UCSD-AML1 (cell line): ENCODE measurements at regions not wholly inside any gene's neighbourhood (a gene's known extent, or its start where the extent isn't known, plus 50 kb on each side); places are given as distances from the start of the nearest gene placed in this dataset.

Experiments
- DNase-seq: peaks from one replicate; lab custom pipeline; 2025; ENCODE audit not compliant: unreplicated experiment; lab: John Stamatoyannopoulos, UW

DNA sequence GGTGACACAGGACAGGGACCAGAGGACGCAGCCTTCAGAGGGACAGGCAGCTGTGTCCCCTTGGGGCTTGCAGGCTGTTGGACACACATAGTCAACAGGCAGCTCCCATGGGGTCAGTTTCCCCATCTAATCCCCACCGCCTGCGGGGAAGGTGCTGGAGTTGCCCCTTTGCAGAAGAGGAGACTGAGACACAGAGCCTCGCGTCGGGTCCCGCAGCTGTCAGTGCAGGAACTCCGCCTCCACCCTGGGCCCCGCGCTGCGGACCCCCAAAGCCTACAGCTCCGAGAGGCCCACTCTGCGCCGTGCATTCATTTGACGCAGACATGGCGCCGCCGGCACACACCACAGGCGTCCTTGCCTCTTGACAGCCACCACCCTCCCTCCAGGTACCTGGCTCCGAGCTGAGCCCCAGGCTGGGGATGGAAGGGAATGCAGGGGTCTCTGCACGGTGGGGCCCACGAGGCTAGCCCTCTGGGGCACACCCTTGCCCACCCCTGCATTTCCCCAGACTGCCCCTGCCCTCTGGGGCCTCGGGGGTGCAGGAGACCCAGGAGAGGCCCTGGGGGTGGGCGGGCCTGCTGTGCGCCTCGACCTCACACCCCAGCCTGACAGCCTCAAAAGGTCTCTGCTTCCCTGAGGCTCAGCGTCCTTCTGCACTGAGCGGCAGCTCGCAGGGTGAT lies 88.5 kb upstream of the ACTRT2 start:
- no peak for DNase-seq

DNA sequence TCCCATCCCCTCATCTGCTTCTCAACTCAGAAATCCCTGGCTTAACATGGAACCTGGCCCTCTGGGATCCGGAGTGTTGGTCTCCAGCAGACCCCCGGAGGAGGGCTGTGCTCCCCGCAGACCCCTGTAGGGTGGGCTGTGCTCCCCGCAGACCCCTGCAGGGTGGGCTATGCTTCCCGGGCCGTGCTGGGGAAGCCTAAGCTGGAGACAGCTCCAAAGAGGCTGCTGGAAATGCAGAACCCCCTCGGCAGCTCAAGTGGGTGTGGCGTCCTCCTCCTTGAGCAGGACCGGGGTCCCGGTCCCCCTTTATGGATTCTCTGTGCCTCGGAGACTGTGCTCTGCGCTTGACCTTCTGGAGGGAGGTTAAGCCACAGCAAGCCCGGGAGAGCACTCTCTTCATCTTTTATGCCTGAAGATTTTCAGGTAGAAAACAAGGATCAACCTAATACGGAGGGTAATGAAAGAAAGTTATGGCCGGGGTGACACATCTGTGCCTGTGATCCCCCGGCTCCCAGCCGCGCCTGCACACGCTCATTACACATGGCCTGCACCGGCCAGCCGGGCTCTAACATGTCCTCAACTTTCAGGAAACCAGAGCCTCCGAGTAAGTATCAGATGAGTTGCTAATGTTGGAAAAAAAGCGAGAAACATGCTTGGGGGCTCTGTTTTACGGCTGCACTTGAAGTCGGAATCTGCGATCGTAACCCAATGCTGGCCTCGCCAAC lies 87.7 kb upstream of the ACTRT2 start:
- DNase-seq: no peak

DNA sequence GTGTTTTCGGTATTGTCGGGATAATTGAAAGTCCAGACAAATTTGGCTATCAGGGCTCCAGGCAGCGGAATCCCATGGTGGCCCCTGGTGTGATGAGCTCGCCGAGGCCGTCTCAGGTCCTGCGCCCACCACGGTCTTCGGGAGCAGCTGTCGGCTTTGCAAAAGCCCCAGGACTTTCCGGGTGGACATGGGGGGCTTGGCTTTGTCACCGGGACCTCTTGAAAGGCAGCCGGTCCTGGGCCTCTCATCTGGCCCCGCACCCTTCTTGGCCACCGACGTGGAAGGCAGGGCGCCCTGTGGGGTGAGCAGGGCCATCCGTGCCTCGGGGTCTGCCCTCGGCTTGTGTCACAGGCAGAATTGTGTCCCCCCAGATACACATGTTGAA lies 87.1 kb upstream of the ACTRT2 start:
- DNase-seq: no peak

DNA sequence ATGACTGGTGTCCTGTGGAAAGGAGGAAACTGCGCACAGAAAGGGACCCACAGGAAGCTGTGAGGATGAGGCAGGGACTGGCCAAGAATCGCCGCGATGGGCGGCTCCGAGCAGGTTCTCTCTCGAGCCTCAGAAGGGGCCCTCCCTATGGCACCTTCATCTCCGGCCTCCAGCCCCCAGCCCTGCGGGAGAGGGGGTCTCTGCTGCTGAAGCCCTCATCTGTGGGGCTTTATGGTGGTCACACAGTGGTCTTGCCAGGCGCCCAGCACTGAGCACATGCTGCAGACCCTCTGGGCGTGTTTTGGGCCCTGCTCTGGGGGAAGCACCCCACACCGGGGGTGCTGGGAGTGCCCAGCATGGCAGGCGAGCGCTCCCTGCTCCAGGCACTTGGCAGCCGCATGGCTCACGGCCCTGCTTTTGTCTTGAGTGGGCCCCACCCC lies 86.6 kb upstream of the ACTRT2 start:
- DNase-seq: no peak

DNA sequence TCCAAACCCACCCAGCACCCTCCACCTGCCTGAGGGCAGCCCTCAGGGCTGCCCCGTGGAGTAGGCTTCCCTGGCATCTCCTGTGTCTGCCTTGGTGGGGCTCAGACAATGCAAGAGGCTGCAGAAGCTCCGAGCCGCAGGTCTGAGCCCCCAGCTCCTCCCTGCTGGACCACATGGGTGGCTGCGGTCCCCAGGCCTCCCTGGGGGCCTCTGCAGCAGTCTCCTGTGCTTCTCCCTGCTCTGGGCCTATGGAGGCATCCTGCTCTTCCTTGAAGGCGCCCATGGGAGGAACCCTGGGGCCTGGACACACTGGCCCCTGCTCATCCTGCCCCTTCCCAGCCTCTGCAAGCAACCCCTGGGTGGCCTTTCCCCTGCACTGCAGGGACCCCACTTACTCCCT lies 86.1 kb upstream of the ACTRT2 start:
- DNase-seq: no peak

DNA sequence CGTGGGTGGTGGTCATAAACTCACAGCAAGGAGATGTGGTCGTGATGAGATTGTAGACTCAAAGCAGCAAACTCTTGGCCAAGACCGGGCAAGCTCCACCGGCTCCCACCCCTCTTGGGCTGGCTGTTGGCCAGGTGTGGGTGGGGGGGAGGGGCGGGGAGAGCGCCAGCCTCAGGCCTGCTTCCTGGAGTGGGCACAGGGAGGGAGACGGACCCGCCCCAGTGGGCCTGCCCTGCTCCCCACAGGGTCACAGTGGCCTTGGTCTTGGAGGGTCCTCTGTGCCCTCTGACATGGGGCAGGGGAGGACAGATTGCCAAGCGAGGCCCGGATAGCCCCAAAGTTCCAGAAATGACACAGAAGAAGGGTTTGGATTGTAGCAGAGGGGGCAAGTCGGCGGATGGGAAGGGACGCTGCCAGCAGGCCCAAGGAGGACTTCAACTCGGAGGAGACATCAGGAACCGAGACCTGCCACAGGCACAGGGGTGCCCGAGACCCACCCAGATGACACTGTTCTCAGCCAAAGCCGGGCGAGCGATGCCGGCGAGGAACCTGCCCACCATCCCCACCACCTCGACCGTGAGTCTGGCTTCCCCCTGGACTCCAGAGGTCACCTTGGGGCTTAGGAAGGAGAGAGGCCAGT lies 85.4 kb upstream of the ACTRT2 start:
- DNase-seq: no peak

DNA sequence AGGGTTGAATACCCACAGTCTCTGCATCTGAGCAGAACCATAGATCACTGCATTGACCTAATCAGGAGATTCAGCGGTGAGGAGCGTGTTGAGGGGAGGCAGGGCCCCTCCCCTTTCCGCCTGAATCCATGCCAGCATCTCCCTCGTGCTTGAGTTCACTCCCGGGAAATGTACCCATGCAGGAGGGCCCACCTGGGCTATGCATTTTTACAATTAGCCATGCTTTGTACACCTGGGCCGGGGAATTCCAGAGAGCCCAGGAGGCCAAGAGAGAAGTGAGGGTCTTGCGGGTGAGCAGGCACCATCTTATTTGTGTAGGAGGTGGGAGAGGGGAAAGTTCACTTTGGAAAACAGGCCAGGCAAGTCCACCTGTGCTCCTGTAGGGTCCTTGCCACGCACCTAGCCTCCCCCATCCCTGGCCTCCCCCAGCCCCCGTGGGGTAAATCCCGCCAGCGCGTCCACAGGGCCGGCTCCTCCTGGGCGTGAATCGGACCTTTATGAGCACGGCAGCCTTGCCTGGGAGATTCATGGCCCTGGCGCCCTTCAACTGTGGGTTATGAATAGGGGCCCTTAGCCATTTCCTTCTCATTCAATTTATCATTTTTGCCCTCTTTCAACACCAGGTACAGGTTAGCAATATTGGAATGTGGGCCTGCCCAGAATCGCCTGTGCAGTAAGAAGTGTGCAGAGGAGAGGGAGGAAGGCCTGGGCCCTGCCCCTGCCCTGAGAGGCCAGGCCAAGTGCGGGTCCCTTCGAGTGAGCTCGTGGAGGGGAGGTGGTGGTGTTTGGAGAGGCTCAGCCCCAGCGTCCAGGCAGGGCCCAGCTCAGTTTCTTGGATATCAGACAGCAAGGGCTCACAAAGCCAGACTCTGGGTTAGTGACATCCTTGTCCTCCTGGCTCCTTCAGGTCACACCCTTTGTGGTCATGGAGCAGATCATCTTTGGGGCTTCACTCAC lies 84.4 kb upstream of the ACTRT2 start:
- no peak for DNase-seq

DNA sequence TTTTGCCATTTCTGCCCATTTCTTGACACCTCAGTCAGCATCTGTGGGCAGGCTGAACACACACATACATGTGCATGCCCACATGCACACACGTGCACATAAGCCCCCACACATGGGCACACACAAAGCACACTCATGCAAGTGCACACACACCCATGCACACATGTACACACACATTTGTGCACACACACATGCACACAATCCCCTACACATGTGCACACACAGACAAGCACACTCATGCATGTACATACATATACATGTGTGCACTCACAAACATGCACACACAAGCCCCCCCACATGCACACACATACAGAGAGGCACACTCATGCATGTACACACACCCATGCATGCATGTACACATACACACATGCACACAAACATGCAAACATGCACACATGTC lies 83.5 kb upstream of the ACTRT2 start:
- no peak for DNase-seq

DNA sequence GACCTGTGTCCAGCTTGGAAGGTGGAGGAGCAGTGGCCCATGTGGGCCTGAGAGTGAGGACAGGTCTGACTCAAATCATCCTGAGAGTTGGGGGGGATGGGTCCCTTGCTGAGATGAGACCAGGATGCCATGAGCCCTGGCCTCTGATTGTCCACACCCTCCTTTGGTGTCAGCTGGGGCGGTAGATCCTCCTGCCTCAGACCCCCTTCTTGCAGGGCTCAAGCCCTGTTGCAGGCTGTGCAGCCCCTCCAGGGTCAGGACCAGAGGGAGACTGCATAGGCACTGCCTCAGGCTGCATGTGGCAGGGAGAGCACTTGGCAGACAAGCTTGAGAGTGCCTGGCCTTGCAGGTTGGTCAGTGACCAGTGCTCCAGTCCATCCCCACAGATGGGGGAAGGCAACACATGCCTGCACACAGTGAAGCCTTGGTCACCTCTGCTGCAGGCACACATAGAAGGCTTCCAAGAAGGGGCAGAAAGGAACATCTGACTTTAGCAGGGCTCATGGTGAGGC lies 82.2 kb upstream of the ACTRT2 start:
- no peak for DNase-seq

DNA sequence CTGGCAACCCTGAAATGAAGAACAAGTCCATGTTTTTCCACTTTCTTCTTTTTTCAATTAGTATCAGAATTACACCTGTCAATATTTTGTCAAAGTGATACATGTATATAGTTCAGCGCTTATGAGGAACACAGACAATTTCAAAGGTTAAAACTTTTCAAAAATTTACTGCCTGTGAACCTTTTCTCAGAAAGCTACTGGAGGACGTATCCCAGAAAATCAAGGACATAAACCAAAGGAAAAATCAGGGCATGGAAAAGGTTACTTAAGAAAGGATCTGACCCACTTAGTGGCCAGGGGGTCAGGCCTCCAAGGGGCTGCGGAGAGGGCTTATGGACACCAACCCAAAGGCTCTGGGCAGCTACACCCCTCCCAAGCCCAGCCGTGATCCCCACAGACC lies 81.1 kb upstream of the ACTRT2 start:
- DNase-seq: no peak

DNA sequence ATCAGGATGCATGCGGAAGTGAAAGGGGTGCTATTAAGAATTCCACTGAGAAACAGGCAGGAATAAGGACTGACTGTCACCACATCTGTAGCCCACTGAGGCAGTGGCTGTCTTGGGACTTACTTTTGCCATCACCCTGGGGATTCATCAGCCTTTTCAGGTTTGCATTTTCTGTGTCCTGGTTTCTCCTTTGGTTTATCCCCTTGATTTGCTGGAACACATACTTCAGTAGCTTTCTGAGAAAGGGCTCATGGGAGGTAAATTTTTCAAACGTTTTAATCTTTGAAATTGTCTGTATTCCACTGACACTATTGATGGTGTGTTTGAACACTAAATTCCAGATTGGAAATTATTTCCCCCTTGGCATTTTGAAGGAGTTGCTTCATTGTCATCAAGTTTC lies 80.2 kb upstream of the ACTRT2 start:
- no peak for DNase-seq

DNA sequence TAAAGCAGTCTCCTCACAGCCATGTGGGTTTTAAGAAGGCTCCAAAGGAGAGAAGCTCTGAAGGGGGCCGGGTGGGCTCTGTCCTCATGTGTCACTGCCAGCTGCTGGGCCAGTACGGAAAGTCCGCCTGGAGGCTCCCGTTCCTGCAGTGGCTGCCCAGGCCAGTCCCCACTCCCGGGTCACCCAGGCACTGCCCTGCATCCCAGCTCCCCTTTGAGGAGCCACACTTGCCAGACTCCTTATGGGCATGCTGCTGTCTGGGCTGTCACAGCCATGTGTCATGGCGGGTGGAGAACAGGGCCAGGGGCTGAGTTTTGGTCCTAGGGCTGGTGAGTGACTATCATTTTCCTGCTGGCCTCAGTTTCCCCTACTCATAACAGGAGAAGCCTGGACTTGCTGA lies 79.4 kb upstream of the ACTRT2 start:
- DNase-seq: no peak

DNA sequence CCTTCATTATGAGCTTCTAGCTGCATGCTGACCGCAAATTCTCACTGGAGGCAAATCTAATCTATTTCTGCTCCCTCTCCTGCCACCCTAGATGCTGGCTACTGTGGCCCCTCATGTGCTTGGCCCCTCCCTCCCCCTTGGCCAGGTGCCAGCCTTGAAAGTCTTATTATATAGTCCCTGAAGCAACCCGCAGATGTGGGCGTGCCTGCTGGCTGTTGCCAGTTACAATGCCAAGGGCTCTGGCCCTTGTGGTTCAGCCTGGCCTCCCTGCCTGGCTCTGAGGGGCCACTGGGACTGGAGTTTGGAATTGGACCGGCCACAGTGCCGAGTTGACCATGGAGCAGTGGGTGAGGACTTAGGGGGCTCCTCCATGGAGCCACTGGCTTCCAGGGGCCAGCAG lies 78.9 kb upstream of the ACTRT2 start:
- no peak for DNase-seq

DNA sequence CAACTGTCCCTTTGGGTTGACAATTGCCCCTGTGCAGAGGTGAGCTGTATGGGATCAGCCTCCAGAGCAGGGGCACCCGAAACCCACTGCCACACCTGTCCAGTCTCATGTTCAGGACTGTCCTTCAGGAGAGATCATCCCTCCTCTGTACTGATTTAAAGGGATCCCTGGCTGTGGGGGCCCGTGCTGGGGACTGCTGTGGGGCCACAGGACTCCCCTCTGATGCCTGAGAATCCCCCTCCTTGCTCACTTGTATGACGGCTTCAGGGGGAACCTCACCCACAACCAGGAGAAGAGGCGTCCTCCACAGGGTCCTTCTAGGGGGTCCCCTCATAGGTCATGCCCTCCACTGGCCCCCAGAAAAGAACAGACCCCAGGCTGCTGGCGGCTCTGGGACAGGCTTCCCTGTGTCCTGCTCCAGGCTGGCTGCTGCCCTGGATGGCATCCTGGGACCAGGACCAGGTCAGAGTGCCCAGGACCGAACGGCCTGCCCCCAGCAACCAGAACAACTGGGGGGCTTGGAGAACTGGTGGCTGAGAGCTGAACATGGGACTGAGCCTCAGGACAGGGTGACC lies 77.5 kb upstream of the ACTRT2 start:
- DNase-seq: no peak

DNA sequence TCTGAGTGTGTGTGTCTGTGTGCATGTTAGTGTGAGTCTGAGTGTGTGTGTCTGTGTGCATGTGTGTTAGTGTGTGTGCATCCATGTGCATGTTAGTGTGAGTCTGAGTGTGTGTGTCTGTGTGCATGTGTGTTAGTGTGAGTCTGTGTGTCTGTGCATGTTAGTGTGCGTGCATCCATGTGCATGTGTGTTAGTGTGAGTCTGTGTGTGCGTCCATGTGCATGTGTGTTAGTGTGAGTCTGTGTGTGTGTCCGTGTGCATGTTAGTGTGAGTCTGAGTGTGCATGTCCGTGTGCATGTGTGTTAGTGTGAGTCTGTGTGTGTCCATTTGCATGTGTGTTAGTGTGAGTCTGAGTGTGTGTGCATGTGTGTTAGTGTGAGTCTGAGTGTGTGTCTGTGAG lies 76.6 kb upstream of the ACTRT2 start:
- no peak for DNase-seq

DNA sequence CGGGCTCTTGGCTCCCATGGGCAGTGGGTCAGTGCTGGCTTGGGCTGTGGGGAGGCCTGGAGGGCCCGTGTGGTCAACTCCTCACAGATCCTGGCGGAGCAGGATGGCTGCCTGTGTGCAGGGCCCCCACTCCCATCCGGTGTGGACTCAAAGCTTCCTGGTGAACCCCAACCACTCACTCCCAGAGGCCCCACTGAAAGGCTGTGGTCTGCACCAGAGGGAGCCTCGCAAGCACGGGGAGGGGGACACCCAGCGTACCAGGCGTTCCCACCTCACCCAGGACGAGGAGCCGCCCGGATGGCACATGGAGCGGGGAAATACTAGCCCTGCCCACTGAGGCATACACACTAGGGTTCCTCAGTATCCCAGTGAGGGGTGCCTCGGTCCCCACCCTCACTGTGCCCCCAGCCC lies 75.4 kb upstream of the ACTRT2 start:
- DNase-seq: no peak

DNA sequence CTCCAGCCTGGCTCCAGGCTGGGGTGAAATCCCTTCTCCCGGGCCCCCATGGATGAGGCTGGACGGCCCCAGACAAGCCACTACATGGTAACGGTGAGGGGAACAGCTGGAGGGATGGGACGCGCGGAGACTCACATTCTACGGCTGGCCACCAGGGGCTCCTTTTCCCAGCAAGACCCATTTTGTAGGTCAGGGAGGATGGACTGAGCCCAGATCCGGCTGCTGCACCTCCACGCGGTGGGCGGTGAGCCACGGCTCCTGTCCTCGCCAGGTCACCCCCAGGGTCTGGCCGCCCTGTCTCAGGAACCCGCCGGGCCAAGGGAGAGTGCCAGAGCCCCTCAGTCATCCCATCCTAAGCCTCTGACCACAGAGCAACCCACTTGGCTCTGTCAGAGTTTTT lies 75.0 kb upstream of the ACTRT2 start:
- DNase-seq: no peak

DNA sequence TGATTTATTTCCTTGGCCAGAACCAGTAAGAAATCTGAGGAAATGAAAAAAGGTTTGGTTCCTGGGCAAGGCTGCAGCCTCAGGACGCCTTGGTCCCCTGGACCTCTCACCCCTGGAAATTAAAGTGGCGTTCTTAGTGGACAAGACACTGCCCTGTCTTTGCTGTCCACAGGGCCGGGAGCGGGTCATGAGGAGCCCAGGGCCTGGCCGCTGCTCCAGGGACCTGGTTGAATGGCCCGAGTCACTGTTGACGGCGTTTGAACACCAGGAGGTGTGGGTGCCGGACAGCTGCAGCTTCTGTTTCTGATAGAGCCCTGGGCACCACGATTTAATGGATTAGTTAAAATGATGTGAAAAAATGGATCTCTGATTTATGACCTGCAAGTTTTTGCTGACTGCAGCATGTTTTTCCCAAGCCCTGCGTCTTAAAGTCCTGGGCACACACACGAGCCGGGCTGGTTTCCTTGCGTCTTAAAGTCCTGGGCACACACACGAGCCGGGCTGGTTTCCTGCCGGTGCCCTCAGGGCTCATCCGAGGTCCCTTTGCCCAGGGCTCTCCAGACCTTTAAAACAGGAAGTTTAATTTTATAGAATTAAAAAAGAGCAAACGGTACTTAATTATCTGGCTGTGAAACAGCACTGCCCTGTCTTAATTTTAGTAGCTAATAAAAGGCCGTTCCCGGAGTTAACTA lies 74.1 kb upstream of the ACTRT2 start:
- DNase-seq: peak; percentile 20

DNA sequence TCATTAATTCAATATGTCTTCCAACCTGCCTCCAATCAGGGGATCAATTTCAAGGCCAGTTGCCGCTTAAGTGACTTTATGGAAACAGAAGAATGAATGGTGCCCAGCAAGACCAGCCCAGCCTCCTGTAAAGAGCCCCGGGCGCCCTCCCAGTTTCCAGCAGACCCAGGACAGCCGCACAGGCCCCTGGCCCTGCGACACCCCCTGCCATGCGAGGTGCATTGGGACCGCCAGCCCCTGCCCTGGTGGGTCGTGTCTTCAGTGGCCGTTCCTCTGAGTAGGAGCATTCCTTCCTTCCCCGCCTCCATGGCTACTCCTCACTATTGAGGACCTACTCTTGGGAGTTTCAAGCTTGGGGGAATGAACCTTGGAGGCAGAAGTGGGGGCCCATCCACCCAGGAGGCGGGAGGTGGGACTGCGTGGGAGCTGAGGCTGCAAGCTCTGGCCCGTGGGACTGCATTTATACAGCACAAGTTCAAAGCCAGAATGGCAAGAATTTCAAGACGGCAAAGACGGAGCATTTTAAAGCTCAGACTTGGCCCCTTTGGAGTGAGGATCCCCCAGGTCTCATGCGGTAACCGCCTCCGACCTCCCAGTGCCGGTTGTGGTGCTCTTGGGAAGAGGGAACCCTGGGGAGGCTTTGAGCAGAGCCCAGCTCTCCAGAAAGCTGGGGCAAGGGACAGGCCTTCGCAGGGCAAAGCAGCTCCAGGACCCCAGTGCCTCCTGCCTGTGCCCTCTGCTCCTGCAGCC lies 73.1 kb upstream of the ACTRT2 start:
- no peak for DNase-seq
